GM23338 (cell line): ENCODE measurements at regions not wholly inside any gene's neighbourhood (a gene's known extent, or its start where the extent isn't known, plus 50 kb on each side); places are given as distances from the start of the nearest gene placed in this dataset.

Experiments used
- ATAC-seq: fragments of 200-7000 bp; cut with Tn5 transposase; 3 replicates; pipeline ENCODE4 v1.9.1; 2020
- DNase-seq: peaks from one replicate; pipeline ENCODE4 v3.0.0-alpha.2; 2015; ENCODE audit warnings: low spot score
- H2AFZ ChIP-seq: fragments of 200-600 bp; sonication (generic); 2 replicates; pipeline ENCODE4 v1.8.0; 2016; ENCODE audit warnings: antibody characterized with exemption, mild to moderate bottlenecking, moderate library complexity
- H3F3A ChIP-seq: fragments of 200-600 bp; sonication (generic); replicated peaks from 2 replicates; pipeline ENCODE4 v1.8.0; 2017; ENCODE audit warnings: antibody characterized with exemption, mixed run types, low read depth
- H3K27ac ChIP-seq: fragments of 200-600 bp; sonication (generic); 2 replicates; pipeline ENCODE4 v1.6.1; 2016; ENCODE audit warnings: low read depth
- H3K27me3 ChIP-seq: fragments of 200-600 bp; sonication (generic); 2 replicates; pipeline ENCODE4 v1.8.0; 2016; ENCODE audit warnings: mild to moderate bottlenecking, mixed run types, moderate library complexity; ENCODE audit not compliant: insufficient read depth
- H3K36me3 ChIP-seq: fragments of 200-600 bp; sonication (generic); 2 replicates; pipeline ENCODE4 v1.8.0; 2016; ENCODE audit warnings: mild to moderate bottlenecking; ENCODE audit not compliant: insufficient read depth
- H3K4me1 ChIP-seq: fragments of 200-600 bp; sonication (generic); 2 replicates; pipeline ENCODE4 v1.8.0; 2016; ENCODE audit warnings: mild to moderate bottlenecking, moderate library complexity; ENCODE audit not compliant: insufficient read depth
- H3K4me2 ChIP-seq: fragments of 200-600 bp; sonication (generic); 2 replicates; pipeline ENCODE4 v1.7.1; 2017; ENCODE audit warnings: mixed run types
- H3K4me3 ChIP-seq: fragments of 200-600 bp; sonication (generic); 2 replicates; pipeline ENCODE4 v1.6.1; 2016; ENCODE audit warnings: mixed run types
- H3K79me2 ChIP-seq: fragments of 200-600 bp; sonication (generic); replicated peaks from 2 replicates; pipeline ENCODE4 v1.8.0; 2017; ENCODE audit warnings: mild to moderate bottlenecking; ENCODE audit not compliant: insufficient read depth
- H3K9me2 ChIP-seq: fragments of 200-600 bp; sonication (generic); 2 replicates; pipeline ENCODE4 v1.8.0; 2017; ENCODE audit not compliant: insufficient read depth
- H4K20me1 ChIP-seq: fragments of 200-600 bp; sonication (generic); replicated peaks from 2 replicates; pipeline ENCODE4 v1.8.0; 2017; ENCODE audit warnings: mild to moderate bottlenecking; ENCODE audit not compliant: insufficient read depth
- H3K27ac Mint-ChIP-seq: 2 replicates; pipeline ENCODE4 v1.8.0; 2020; ENCODE audit warnings: inconsistent platforms, mild to moderate bottlenecking, moderate library complexity, mixed read lengths
- H3K27me3 Mint-ChIP-seq: 3 replicates; pipeline ENCODE4 v1.8.0; 2022; ENCODE audit warnings: low read depth, mild to moderate bottlenecking, moderate library complexity, mixed read lengths, inconsistent platforms; ENCODE audit not compliant: insufficient read depth, poor library complexity
- H3K36me3 Mint-ChIP-seq: 3 replicates; pipeline ENCODE4 v1.8.0; 2021; ENCODE audit warnings: low read depth, mild to moderate bottlenecking, inconsistent platforms, moderate library complexity, mixed read lengths
- H3K4me1 Mint-ChIP-seq: 3 replicates; pipeline ENCODE4 v1.8.0; 2020; ENCODE audit warnings: mild to moderate bottlenecking, inconsistent platforms, mixed read lengths
- H3K4me3 Mint-ChIP-seq: 3 replicates; pipeline ENCODE4 v1.8.0; 2021; ENCODE audit warnings: moderate library complexity, mild to moderate bottlenecking, inconsistent platforms, mixed read lengths
- H3K9me3 Mint-ChIP-seq: 3 replicates; pipeline ENCODE4 v1.8.0; 2020; ENCODE audit warnings: moderate library complexity, mild to moderate bottlenecking, inconsistent platforms, mixed read lengths
- ETS1 ChIP-seq: IDR thresholded peaks from 2 replicates; pipeline ENCODE4 v1.6.1; 2016; ENCODE audit warnings: antibody characterized with exemption
- EZH2 ChIP-seq: fragments of 200-600 bp; sonication (generic); IDR thresholded peaks from one replicate; pipeline ENCODE4 v1.8.0; 2017; ENCODE audit warnings: antibody characterized with exemption, mild to moderate bottlenecking, low read depth; ENCODE audit not compliant: unreplicated experiment
- EZH2phosphoT487 ChIP-seq: fragments of 200-600 bp; sonication (generic); IDR thresholded peaks from one replicate; pipeline ENCODE4 v1.8.1; 2018; ENCODE audit warnings: antibody characterized with exemption; ENCODE audit not compliant: unreplicated experiment
- JUNB ChIP-seq: IDR thresholded peaks from one replicate; pipeline ENCODE4 v1.6.1; 2016; ENCODE audit warnings: antibody characterized with exemption; ENCODE audit not compliant: unreplicated experiment
- NANOG ChIP-seq: IDR thresholded peaks from 2 replicates; pipeline ENCODE4 v1.6.1; 2016; ENCODE audit warnings: antibody characterized with exemption, borderline replicate concordance
- POLR2AphosphoS5 ChIP-seq: IDR thresholded peaks from 2 replicates; pipeline ENCODE4 v1.6.1; 2016; ENCODE audit warnings: antibody characterized with exemption, low read depth
- REST ChIP-seq: IDR thresholded peaks from one replicate; pipeline ENCODE4 v1.6.1; 2018; ENCODE audit warnings: antibody characterized with exemption; ENCODE audit not compliant: unreplicated experiment
- STAT1 ChIP-seq: IDR thresholded peaks from one replicate; pipeline ENCODE4 v1.6.1; 2016; ENCODE audit warnings: antibody characterized with exemption; ENCODE audit not compliant: unreplicated experiment
- ZNF114 ChIP-seq: fragments of 250-450 bp; sonication (Bioruptor Pico); IDR thresholded peaks from 2 replicates; pipeline ENCODE4 v1.5.0; 2020; ENCODE audit warnings: mild to moderate bottlenecking, moderate library complexity
- ZNF331 ChIP-seq: fragments of 250-450 bp; sonication (Bioruptor Pico); IDR thresholded peaks from 2 replicates; pipeline ENCODE4 v1.5.0; 2020; ENCODE audit warnings: low read depth, mild to moderate bottlenecking, moderate library complexity
- ZNF462 ChIP-seq: fragments of 250-450 bp; sonication (Bioruptor Pico); IDR thresholded peaks from 2 replicates; pipeline ENCODE4 v1.5.0; 2020; ENCODE audit warnings: mild to moderate bottlenecking, moderate library complexity

DNA sequence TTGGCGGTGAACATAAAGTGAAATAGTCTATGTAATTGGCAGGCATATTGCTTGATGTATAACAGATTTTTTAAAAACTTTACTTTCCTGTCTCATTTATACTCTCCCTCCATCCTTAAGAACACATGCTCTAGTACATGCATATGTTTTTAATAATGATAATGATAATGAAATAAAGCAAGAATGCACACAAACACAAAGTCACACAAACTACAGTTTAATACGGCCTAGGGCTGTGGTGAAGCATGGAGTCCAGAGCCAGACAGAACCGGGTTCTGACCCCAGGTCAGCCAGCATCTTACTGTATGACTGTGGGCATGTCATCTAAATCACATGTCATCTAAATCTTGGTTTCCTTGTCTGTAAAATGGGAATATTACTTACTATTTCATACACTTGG is 324.9 kb upstream of the NFIA start:
- Histone ChIP-seq H3K4me1 (no peaks in the 10 kb centered on the region), H3K27ac (no peak overlapping the region), H3F3A (no peaks in the 10 kb centered on the region), H3K36me3 (no peaks in the 10 kb centered on the region), H3K79me2 (no peaks in the 10 kb centered on the region), H4K20me1 (no peaks in the 10 kb centered on the region), H3K9me2 (no peaks in the 10 kb centered on the region), H3K4me3 (no peak overlapping the region), H3K4me2 (no peak overlapping the region), H2AFZ (no peak overlapping the region), H3K27me3 (no peaks in the 10 kb centered on the region)
- H3K36me3 Mint-ChIP-seq: no peaks in the 10 kb centered on the region
- DNase-seq: no peak
- TF ChIP-seq STAT1: no peak
- no peaks in the 10 kb centered on the region for H3K27me3 Mint-ChIP-seq
- no peaks in the 10 kb centered on the region for H3K9me3 Mint-ChIP-seq
- H3K4me3 Mint-ChIP-seq: no peak overlapping the region
- no peak overlapping the region for H3K27ac Mint-ChIP-seq
- no peak for ATAC-seq
- H3K4me1 Mint-ChIP-seq: no peaks in the 10 kb centered on the region

GRCh38 chr1:60753036-60753900 is 329.1 kb upstream of the NFIA start:
- Mint-ChIP-seq H3K4me3 (no peak overlapping the region), H3K9me3 (no peaks in the 10 kb centered on the region), H3K4me1 (no peaks in the 10 kb centered on the region), H3K36me3 (no peaks in the 10 kb centered on the region), H3K27me3 (no peaks in the 10 kb centered on the region), H3K27ac (no peak overlapping the region)
- Histone ChIP-seq H3K9me2 (peaks cover 4% of the 10 kb centered on the region; the same call in 1 of the 2 replicates), H3K79me2 (no peaks in the 10 kb centered on the region), H2AFZ (no peak overlapping the region), H3K27me3 (no peaks in the 10 kb centered on the region), H3F3A (no peaks in the 10 kb centered on the region), H3K4me2 (no peak overlapping the region), H3K36me3 (no peaks in the 10 kb centered on the region), H3K4me1 (no peaks in the 10 kb centered on the region), H4K20me1 (no peaks in the 10 kb centered on the region), H3K4me3 (no peak overlapping the region), H3K27ac (no peak overlapping the region)
- DNase-seq: no peak
- ATAC-seq: no peak
- no peak for TF ChIP-seq ZNF462
- TF ChIP-seq POLR2AphosphoS5: no peak
- TF ChIP-seq NANOG: no peak
- TF ChIP-seq ZNF331 (CRISPR knock-in tag): no peak
- no peak for TF ChIP-seq REST
- no peak for TF ChIP-seq JUNB
- TF ChIP-seq ZNF114 (CRISPR knock-in tag): no peak
- TF ChIP-seq STAT1: no peak
- TF ChIP-seq ETS1: no peak
- TF ChIP-seq EZH2: no peak
- TF ChIP-seq EZH2phosphoT487: no peak
